Ovary (tissue), 7 donors: ENCODE measurements at regions not wholly inside any gene's neighbourhood (a gene's known extent, or its start where the extent isn't known, plus 50 kb on each side); places are given as distances from the start of the nearest gene placed in this dataset.

Source experiments
- DNase-seq, 5 donors: peaks; one replicate each; pipeline ENCODE4 v3.0.0-alpha.2; 2019 to 2020
- H3K27ac ChIP-seq, 2 donors: fragments of 200-600 bp; one replicate each; pipeline versions ENCODE4 v1.5.1 to v1.8.0; 2019 to 2022
- H3K27me3 ChIP-seq: fragments of 200-600 bp; one replicate; pipeline ENCODE4 v1.8.0; 2022
- H3K36me3 ChIP-seq: fragments of 200-600 bp; sonication (generic); one replicate; pipeline ENCODE4 v1.5.1; 2019
- H3K4me1 ChIP-seq: one replicate; pipeline ENCODE4 v1.8.1; 2013; ENCODE audit warnings: mild to moderate bottlenecking, moderate library complexity; ENCODE audit not compliant: insufficient read depth
- H3K4me3 ChIP-seq: fragments of 200-600 bp; sonication (generic); one replicate; pipeline ENCODE4 v1.5.1; 2017
- H3K9me3 ChIP-seq, 2 donors: fragments of 200-600 bp in 1 of 2; sonication (generic) in 1 of 2; one replicate each; pipeline versions ENCODE4 v1.5.1 to v1.8.1; 2013 to 2019; ENCODE audit warnings: mild to moderate bottlenecking in 1 of 2, moderate library complexity in 1 of 2
- CTCF ChIP-seq, 3 donors: fragments of 450-650 bp in 2 of 3; fragments of 200-600 bp in 1 of 3; IDR thresholded peaks; one replicate each; pipeline versions ENCODE4 v1.5.1 to v1.8.0; 2016 to 2022; ENCODE audit warnings: antibody characterized with exemption in 3 of 3, mild to moderate bottlenecking in 1 of 3
- EP300 ChIP-seq: sonication (generic); formaldehyde crosslinking; IDR thresholded peaks from one replicate; pipeline ENCODE4 v1.6.1; 2017; ENCODE audit warnings: antibody characterized with exemption
- POLR2A ChIP-seq: fragments of 450-650 bp; IDR thresholded peaks from one replicate; pipeline ENCODE4 v1.6.1; 2017; ENCODE audit warnings: antibody characterized with exemption, mild to moderate bottlenecking, moderate library complexity
- WGBS, 3 donors: extraction: QIAGEN DNeasy Blood & Tissue Kit in 1 of 3; methylation state at CpG; one replicate each; pipeline versions ENCODE4 v1.1.5 to v1.1.7; 2013 to 2017; 5-methylcytosine and 5-hydroxymethylcytosine counted together
- intact Hi-C, 4 donors: fragments of 100-400 bp; cut with DNase I; formaldehyde crosslinking; loops; one replicate each; pipeline versions ENCODE4 v1.11.0 to v1.15.1; 2022 to 2023
- donor health status: DM: no; HTN: no; CAD: no; lungs with moderate emphysema.
- donor health status: DM: no; HTN: no; CAD: no.
- donor health status: Bipolar disorder and iron deficiency.
- donor health status: DM: no; HTN: no; CAD: no.
- donor health status: DM: yes; HTN: yes; CAD: no.

- Histone ChIP-seq H3K4me3 (no peak overlapping the region), H3K36me3 (no peaks in the 10 kb centered on the region), H3K4me1 (no peaks in the 10 kb centered on the region), H3K27me3 (no peaks in the 10 kb centered on the region), H3K9me3 (no peaks in the 10 kb centered on the region), H3K27ac (no peak overlapping the region)
- DNase-seq: no peak
- WGBS, 3 donors: 80 to 94% (median 91%) methylated on average over 1 of the region's 1 CpG
- intact Hi-C loops: no loop called here
- no peak for TF ChIP-seq POLR2A
- TF ChIP-seq CTCF (IDR thresholded peaks at IDR 0.05): no peak
- TF ChIP-seq EP300: no peak
Measured at GRCh38 chr6:134480593-134480992, 162.7 kb upstream of the SGK1 start.

GRCh38 chr6:134478764-134479399, 161.0 kb upstream of the SGK1 start:
- Histone ChIP-seq H3K9me3 (no peaks in the 10 kb centered on the region), H3K27me3 (no peaks in the 10 kb centered on the region), H3K4me3 (no peak overlapping the region), H3K36me3 (no peaks in the 10 kb centered on the region), H3K4me1 (no peaks in the 10 kb centered on the region), H3K27ac (no peak overlapping the region)
- no peak for DNase-seq
- WGBS, 3 donors: 99 to 100% (median 100%) methylated on average over 2 of the region's 2 CpGs
- no peak for TF ChIP-seq POLR2A
- intact Hi-C loops: no loop called here

- Histone ChIP-seq H3K4me1 (no peaks in the 10 kb centered on the region), H3K9me3 (no peaks in the 10 kb centered on the region), H3K4me3 (no peak overlapping the region), H3K27ac (no peak overlapping the region), H3K36me3 (no peaks in the 10 kb centered on the region), H3K27me3 (no peaks in the 10 kb centered on the region)
- intact Hi-C loops: no loop called here
- TF ChIP-seq CTCF (IDR thresholded peaks at IDR 0.05): no peak
- TF ChIP-seq POLR2A: no peak
- no peak for TF ChIP-seq EP300
- DNase-seq: no peak
- WGBS, 3 donors: 64 to 76% (median 64%) methylated on average over 8 of the region's 8 CpGs
Measured at GRCh38 chr6:134477991-134478635, 160.2 kb upstream of the SGK1 start.

- Histone ChIP-seq H3K27me3 (no peaks in the 10 kb centered on the region), H3K36me3 (no peaks in the 10 kb centered on the region), H3K27ac (no peak overlapping the region), H3K4me1 (no peaks in the 10 kb centered on the region), H3K9me3 (no peaks in the 10 kb centered on the region), H3K4me3 (no peak overlapping the region)
- no peak for TF ChIP-seq CTCF (IDR thresholded peaks at IDR 0.05)
- TF ChIP-seq EP300: no peak
- no peak for TF ChIP-seq POLR2A
- intact Hi-C loops: no loop called here
- 81 to 91% (median 89%) methylated on average over 9 of the region's 9 CpGs for WGBS, 3 donors
- DNase-seq: no peak
Measured at GRCh38 chr6:134474955-134475354, 157.0 kb upstream of the SGK1 start.

- no peak for TF ChIP-seq POLR2A
- no peak for TF ChIP-seq EP300
- no peak for TF ChIP-seq CTCF (IDR thresholded peaks at IDR 0.05)
- no peak overlapping the region for H3K4me3 ChIP-seq
- WGBS, 3 donors: 55 to 91% (median 72%) methylated on average over 1 of the region's 1 CpG
- H3K36me3 ChIP-seq: no peaks in the 10 kb centered on the region
- intact Hi-C loops: no loop called here
- no peaks in the 10 kb centered on the region for H3K9me3 ChIP-seq
- H3K27me3 ChIP-seq: no peaks in the 10 kb centered on the region
- peaks cover 3% of the 10 kb centered on the region for H3K4me1 ChIP-seq
- no peak overlapping the region for H3K27ac ChIP-seq
- DNase-seq: no peak
Measured at GRCh38 chr6:134472661-134473060, 154.7 kb upstream of the SGK1 start.
